MV-4-11 (cell line): ENCODE measurements at regions not wholly inside any gene's neighbourhood (a gene's known extent, or its start where the extent isn't known, plus 50 kb on each side); places are given as distances from the start of the nearest gene placed in this dataset.
"Not testable (repeated sequence)": the region's sequence is repeated elsewhere in the genome, so short reads cannot be mapped to it uniquely, and the experiment has no call there.

ENCODE experiments used
- DNase-seq: peaks from one replicate; lab custom pipeline; 2025; lab: John Stamatoyannopoulos, UW

- no peak for DNase-seq
Observed at GRCh38 chr2:125216321-125216720, 1191.2 kb downstream of the CNTNAP5 start.

- DNase-seq, result no peak
Observed at GRCh38 chr2:125224188-125224587, 1199.1 kb downstream of the CNTNAP5 start.

GRCh38 chr2:125224830-125225229 lies 1199.7 kb downstream of the CNTNAP5 start:
- DNase-seq, result no peak

GRCh38 chr2:125227843-125228392 lies 1202.8 kb downstream of the CNTNAP5 start:
- no peak for DNase-seq

- no peak for DNase-seq
Observed at GRCh38 chr2:125240870-125241269, 1215.8 kb downstream of the CNTNAP5 start.

- no peak for DNase-seq
Observed at GRCh38 chr2:125243074-125243473, 1218.0 kb downstream of the CNTNAP5 start.

- DNase-seq, result no peak
Observed at GRCh38 chr2:125254010-125254409, 1228.9 kb downstream of the CNTNAP5 start.

- no peak for DNase-seq
Observed at GRCh38 chr2:125259451-125259850, 1234.4 kb downstream of the CNTNAP5 start.

- not testable (repeated sequence) for DNase-seq
Observed at GRCh38 chr2:125260366-125260930, 1235.4 kb downstream of the CNTNAP5 start.

- no peak for DNase-seq
Observed at GRCh38 chr2:125264453-125264852, 1239.4 kb downstream of the CNTNAP5 start.

GRCh38 chr2:125267683-125268082 lies 1242.6 kb downstream of the CNTNAP5 start:
- DNase-seq, result no peak

- DNase-seq, result no peak
Observed at GRCh38 chr2:125272651-125273050, 1247.6 kb downstream of the CNTNAP5 start.

- DNase-seq, result no peak
Observed at GRCh38 chr2:125274718-125275117, 1249.6 kb downstream of the CNTNAP5 start.

GRCh38 chr2:125280265-125280664 lies 1255.2 kb downstream of the CNTNAP5 start:
- no peak for DNase-seq

GRCh38 chr2:125281242-125281641 lies 1256.2 kb downstream of the CNTNAP5 start:
- DNase-seq, result no peak

GRCh38 chr2:125296742-125297141 lies 1271.7 kb downstream of the CNTNAP5 start:
- DNase-seq, result no peak

GRCh38 chr2:125310657-125311364 lies 1285.7 kb downstream of the CNTNAP5 start:
- DNase-seq, result no peak

GRCh38 chr2:125312342-125312741 lies 1287.3 kb downstream of the CNTNAP5 start:
- no peak for DNase-seq

- DNase-seq, result no peak
Observed at GRCh38 chr2:125313806-125314205, 1288.7 kb downstream of the CNTNAP5 start.

- no peak for DNase-seq
Observed at GRCh38 chr2:125318740-125319139, 1293.7 kb downstream of the CNTNAP5 start.

- DNase-seq, result no peak
Observed at GRCh38 chr2:125324273-125324672, 1299.2 kb downstream of the CNTNAP5 start.

GRCh38 chr2:125330133-125330532 lies 1305.0 kb downstream of the CNTNAP5 start:
- no peak for DNase-seq

- no peak for DNase-seq
Observed at GRCh38 chr2:125341353-125341752, 1314.6 kb upstream of the GYPC start.

GRCh38 chr2:125353542-125353941 lies 1302.4 kb upstream of the GYPC start:
- DNase-seq, result not testable (repeated sequence)
